ENCODE measurements at regions not wholly inside any gene's neighbourhood (a gene's known extent, or its start where the extent isn't known, plus 50 kb on each side); places are given as distances from the start of the nearest gene placed in this dataset.

DNA sequence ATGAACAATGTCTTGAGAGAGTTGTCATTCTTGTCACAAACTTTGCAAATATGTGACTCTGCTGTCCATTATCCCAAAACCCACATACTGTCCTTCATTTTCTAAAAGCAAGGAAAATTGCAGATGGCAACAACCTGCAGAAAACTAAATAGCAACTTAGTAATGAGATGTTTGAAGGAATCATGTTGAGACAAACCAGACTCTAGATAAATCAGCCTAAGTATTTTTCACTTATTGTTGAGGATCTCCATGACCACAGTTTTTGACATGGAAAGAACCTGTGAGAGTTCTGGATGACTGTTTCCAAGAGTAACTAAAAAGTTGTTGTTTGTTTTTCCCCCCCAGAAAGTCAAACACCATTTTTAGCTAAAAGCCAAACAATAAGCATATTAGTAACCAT is 535.2 kb upstream of the ZNF608 start:
- no peak for FAIRE-seq

More for the DNA sequence above, 535.2 kb upstream of the ZNF608 start:
- Histone ChIP-seq H3K9me3 (replicated peaks; ENCODE audit: control insufficient read depth, insufficient read depth, low read length) (no peaks in the 10 kb centered on the region), H2AFZ (ENCODE audit: low read depth, low read length) (no peak overlapping the region), H3K79me2 (ENCODE audit: control insufficient read depth, insufficient read depth, low read length) (no peaks in the 10 kb centered on the region), H3K9ac (replicated peaks; ENCODE audit: extremely low read depth, insufficient read depth, low read length) (no peak overlapping the region), H3K4me1 (ENCODE audit: control insufficient read depth, extremely low read depth, insufficient read depth, low read length) (peaks cover 19% of the 10 kb centered on the region), H3K27me3 (ENCODE audit: control insufficient read depth in 2 of 2, insufficient read depth in 2 of 2, low read length in 2 of 2) (no peaks in the 10 kb centered on the region), H3K4me2 (ENCODE audit: insufficient read depth, low read length) (no peak overlapping the region), H3K27ac (ENCODE audit: insufficient read depth, low read depth, low read length) (no peak overlapping the region), H4K20me1 (replicated peaks; ENCODE audit: control insufficient read depth, extremely low read depth, insufficient read depth, low read length) (no peaks in the 10 kb centered on the region), H3K9me1 (replicated peaks; ENCODE audit: control insufficient read depth, extremely low read depth, insufficient read depth, low read length) (no peaks in the 10 kb centered on the region), H3K36me3 (ENCODE audit: control insufficient read depth in 2 of 2, extremely low read depth in 1 of 2, insufficient read depth in 2 of 2, low read length in 2 of 2) (no peaks in the 10 kb centered on the region), H3K4me3 (replicated peaks in 1 of 3; ENCODE audit: insufficient read depth in 1 of 3, low read depth in 1 of 3, low read length in 3 of 3) (no peak overlapping the region)
- TF ChIP-seq JUN (IDR thresholded peaks at IDR 0.05; ENCODE audit: borderline replicate concordance, insufficient read depth, insufficient read length, low read depth) = no peak
- TF ChIP-seq, protein P1, sequence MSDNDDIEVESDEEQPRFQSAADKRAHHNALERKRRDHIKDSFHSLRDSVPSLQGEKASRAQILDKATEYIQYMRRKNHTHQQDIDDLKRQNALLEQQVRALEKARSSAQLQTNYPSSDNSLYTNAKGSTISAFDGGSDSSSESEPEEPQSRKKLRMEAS (IDR thresholded peaks at IDR 0.05; ENCODE audit: insufficient read depth, insufficient read length) = no peak
- TF ChIP-seq POLR2A (IDR thresholded peaks at IDR 0.05; ENCODE audit: low read depth, low read length) = no peak
- TF ChIP-seq, protein P2, sequence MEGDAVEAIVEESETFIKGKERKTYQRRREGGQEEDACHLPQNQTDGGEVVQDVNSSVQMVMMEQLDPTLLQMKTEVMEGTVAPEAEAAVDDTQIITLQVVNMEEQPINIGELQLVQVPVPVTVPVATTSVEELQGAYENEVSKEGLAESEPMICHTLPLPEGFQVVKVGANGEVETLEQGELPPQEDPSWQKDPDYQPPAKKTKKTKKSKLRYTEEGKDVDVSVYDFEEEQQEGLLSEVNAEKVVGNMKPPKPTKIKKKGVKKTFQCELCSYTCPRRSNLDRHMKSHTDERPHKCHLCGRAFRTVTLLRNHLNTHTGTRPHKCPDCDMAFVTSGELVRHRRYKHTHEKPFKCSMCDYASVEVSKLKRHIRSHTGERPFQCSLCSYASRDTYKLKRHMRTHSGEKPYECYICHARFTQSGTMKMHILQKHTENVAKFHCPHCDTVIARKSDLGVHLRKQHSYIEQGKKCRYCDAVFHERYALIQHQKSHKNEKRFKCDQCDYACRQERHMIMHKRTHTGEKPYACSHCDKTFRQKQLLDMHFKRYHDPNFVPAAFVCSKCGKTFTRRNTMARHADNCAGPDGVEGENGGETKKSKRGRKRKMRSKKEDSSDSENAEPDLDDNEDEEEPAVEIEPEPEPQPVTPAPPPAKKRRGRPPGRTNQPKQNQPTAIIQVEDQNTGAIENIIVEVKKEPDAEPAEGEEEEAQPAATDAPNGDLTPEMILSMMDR (IDR thresholded peaks at IDR 0.05; ENCODE audit: extremely low read depth in 1 of 2, insufficient read depth in 1 of 2, low read depth in 1 of 2, low read length in 2 of 2) = no peak
- no peak for TF ChIP-seq FOS (IDR thresholded peaks at IDR 0.05; ENCODE audit: borderline replicate concordance, insufficient read depth, low read length)
- no peak for TF ChIP-seq POLR2AphosphoS5 (IDR thresholded peaks at IDR 0.05; ENCODE audit: insufficient read depth, low read depth, low read length)
- no peak for TF ChIP-seq GATA2 (IDR thresholded peaks at IDR 0.05; ENCODE audit: insufficient read depth, insufficient read length, low read depth, low read length)
- no peak for TF ChIP-seq MYC (IDR thresholded peaks at IDR 0.05; ENCODE audit: low read depth, low read length)
- TF ChIP-seq EZH2 (IDR thresholded peaks at IDR 0.05; ENCODE audit: borderline replicate concordance, low read depth, low read length, severe bottlenecking) = no peak
- ChIA-PET CTCF (no interaction called here), POLR2A (no interaction called here)
- intact Hi-C loops (cut with micrococcal nuclease) = no loop called here
- no TSS peak for BruUV-seq (replicated peaks)
- dilution Hi-C loops (cut with MboI; ENCODE audit: extremely low pct_ligation_motif_present, low sequenced_read_pairs) = no loop called here
- DNase-seq (ENCODE audit: low read depth, low spot score) = no peak

Measured in endothelial cell of umbilical vein (primary cell).